Mesenchymal stem cell (in vitro differentiated cells and primary cell): ENCODE measurements at regions not wholly inside any gene's neighbourhood (a gene's known extent, or its start where the extent isn't known, plus 50 kb on each side); places are given as distances from the start of the nearest gene placed in this dataset.

Experiments used
- DNase-seq: peaks from one replicate; pipeline ENCODE4 v3.0.0-alpha.2; 2013
- H2AFZ ChIP-seq: one replicate; pipeline ENCODE4 v1.6.1; 2013; ENCODE audit warnings: low read depth, mild to moderate bottlenecking, control low read depth, inconsistent platforms, low read length, moderate library complexity
- H2AK5ac ChIP-seq: 2 replicates; pipeline ENCODE4 v1.6.1; 2013; ENCODE audit warnings: low read length, moderate library complexity, mild to moderate bottlenecking, inconsistent platforms; ENCODE audit not compliant: severe bottlenecking
- H2BK120ac ChIP-seq: one replicate; pipeline ENCODE4 v1.6.1; 2013; ENCODE audit warnings: low read depth, mild to moderate bottlenecking, inconsistent platforms, low read length, moderate library complexity
- H2BK12ac ChIP-seq, 2 experiments: one replicate each; pipeline ENCODE4 v1.6.1; 2013; ENCODE audit warnings: inconsistent platforms in 2 of 2, low read length in 2 of 2, mild to moderate bottlenecking in 2 of 2, moderate library complexity in 2 of 2, control low read depth in 1 of 2
- H2BK15ac ChIP-seq: one replicate; pipeline ENCODE4 v1.6.1; 2013; ENCODE audit warnings: mild to moderate bottlenecking, low read depth, inconsistent platforms; ENCODE audit not compliant: poor library complexity, severe bottlenecking
- H2BK5ac ChIP-seq: 2 replicates; pipeline ENCODE4 v1.6.1; 2013; ENCODE audit warnings: low read depth, mild to moderate bottlenecking, low read length, control low read depth, inconsistent platforms; ENCODE audit not compliant: poor library complexity, severe bottlenecking
- H3K14ac ChIP-seq, 2 experiments: one replicate each; pipeline ENCODE4 v1.6.1; 2013; ENCODE audit warnings: inconsistent platforms in 2 of 2, low read length in 2 of 2, control low read depth in 1 of 2, mild to moderate bottlenecking in 1 of 2, moderate library complexity in 1 of 2
- H3K18ac ChIP-seq, 2 experiments: one replicate each; pipeline ENCODE4 v1.6.1; 2013; ENCODE audit warnings: inconsistent platforms in 2 of 2, low read length in 2 of 2, control low read depth in 1 of 2, low read depth in 1 of 2, mild to moderate bottlenecking in 1 of 2
- H3K23ac ChIP-seq, 2 experiments: one replicate each; pipeline ENCODE4 v1.6.1; 2013; ENCODE audit warnings: inconsistent platforms in 2 of 2, low read length in 2 of 2, mild to moderate bottlenecking in 2 of 2, moderate library complexity in 2 of 2, control low read depth in 1 of 2
- H3K27ac ChIP-seq: 2 replicates; pipeline ENCODE4 v1.5.1; 2013; ENCODE audit warnings: mild to moderate bottlenecking, moderate library complexity, low read length, control low read depth, inconsistent platforms; ENCODE audit not compliant: poor library complexity, severe bottlenecking
- H3K27me3 ChIP-seq, 2 experiments: 2 replicates each; pipeline versions ENCODE4 v1.6.1 to v1.7.0; 2013; ENCODE audit warnings: low read length in 2 of 2, mild to moderate bottlenecking in 2 of 2, moderate library complexity in 2 of 2, control low read depth in 1 of 2, inconsistent platforms in 1 of 2; ENCODE audit not compliant: control insufficient read depth in 1 of 2, insufficient read depth in 1 of 2
- H3K36me3 ChIP-seq, 2 experiments: 2 replicates each; pipeline versions ENCODE4 v1.6.1 to v1.7.0; 2013; ENCODE audit warnings: low read length in 2 of 2, control low read depth in 1 of 2, inconsistent platforms in 1 of 2, low read depth in 1 of 2, mild to moderate bottlenecking in 1 of 2; ENCODE audit not compliant: insufficient read depth in 2 of 2, control insufficient read depth in 1 of 2
- H3K4ac ChIP-seq, 2 experiments: one replicate each; pipeline ENCODE4 v1.6.1; 2013; ENCODE audit warnings: inconsistent platforms in 2 of 2, low read length in 2 of 2, mild to moderate bottlenecking in 2 of 2, moderate library complexity in 2 of 2, control low read depth in 1 of 2, low read depth in 1 of 2
- H3K4me1 ChIP-seq: 2 replicates; pipeline ENCODE4 v1.6.1; 2013; ENCODE audit warnings: low read depth, low read length, control low read depth; ENCODE audit not compliant: control insufficient read depth, insufficient read depth
- H3K4me2 ChIP-seq: 2 replicates; pipeline ENCODE4 v1.6.1; 2013; ENCODE audit warnings: low read length, mild to moderate bottlenecking, inconsistent platforms; ENCODE audit not compliant: poor library complexity, severe bottlenecking
- H3K4me3 ChIP-seq, 2 experiments: 2 replicates each; pipeline versions ENCODE4 v1.5.1 to v1.7.0; 2013; ENCODE audit warnings: low read length in 2 of 2, mild to moderate bottlenecking in 2 of 2, control low read depth in 1 of 2, low read depth in 1 of 2; ENCODE audit not compliant: insufficient read depth in 1 of 2
- H3K79me1 ChIP-seq: replicated peaks from 2 replicates; pipeline ENCODE4 v1.6.1; 2013; ENCODE audit warnings: mild to moderate bottlenecking, control low read depth, low read length, inconsistent platforms; ENCODE audit not compliant: poor library complexity, severe bottlenecking
- H3K9ac ChIP-seq: 2 replicates; pipeline ENCODE4 v1.7.0; 2013; ENCODE audit warnings: mild to moderate bottlenecking, low read length, moderate library complexity
- H3K9me3 ChIP-seq: 2 replicates; pipeline ENCODE4 v1.7.0; 2013; ENCODE audit warnings: mild to moderate bottlenecking, low read length; ENCODE audit not compliant: control insufficient read depth
- H4K8ac ChIP-seq: one replicate; pipeline ENCODE4 v1.6.1; 2013; ENCODE audit warnings: inconsistent platforms, mild to moderate bottlenecking, low read length, moderate library complexity
- H4K91ac ChIP-seq: one replicate; pipeline ENCODE4 v1.6.1; 2013; ENCODE audit warnings: mild to moderate bottlenecking, low read length, inconsistent platforms
- WGBS: methylation state at CpG from one replicate; pipeline ENCODE4 v1.1.7; 2013; ENCODE audit warnings: mixed read lengths; 5-methylcytosine and 5-hydroxymethylcytosine counted together

DNA sequence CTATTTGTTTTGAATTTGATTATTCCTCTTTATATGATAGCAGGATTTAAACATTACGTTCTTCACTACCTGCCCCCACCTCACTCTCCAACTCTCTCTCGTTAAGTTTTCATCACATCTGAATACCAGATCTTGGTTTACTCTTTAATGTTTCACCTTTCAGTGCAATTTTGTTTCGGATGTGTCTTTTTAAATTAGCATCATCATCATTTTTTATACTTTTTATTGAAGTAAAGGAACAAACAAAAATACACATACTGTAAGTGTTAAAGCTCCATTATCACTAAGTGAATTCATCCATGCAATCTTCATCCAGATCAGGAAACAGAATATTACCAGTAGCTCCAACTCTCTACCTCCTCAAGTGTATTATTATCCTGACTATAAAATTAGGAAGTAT, 310.6 kb downstream of the C3orf38 start:
- Histone ChIP-seq H2AK5ac (no peak overlapping the region), H3K23ac (no peak overlapping the region), H3K36me3 (no peaks in the 10 kb centered on the region), H3K9me3 (no peaks in the 10 kb centered on the region), H3K18ac (no peak overlapping the region), H4K8ac (no peak overlapping the region), H2AFZ (no peak overlapping the region), H2BK5ac (no peak overlapping the region), H3K4me2 (no peak overlapping the region), H3K4me3 (no peak overlapping the region), H3K14ac (no peak overlapping the region), H3K9ac (no peak overlapping the region), H3K27ac (no peak overlapping the region), H4K91ac (no peak overlapping the region), H3K4ac (no peak overlapping the region), H3K27me3 (no peaks in the 10 kb centered on the region), H2BK15ac (no peak overlapping the region), H3K4me1 (no peaks in the 10 kb centered on the region), H2BK120ac (no peak overlapping the region), H2BK12ac (no peak overlapping the region), H3K79me1 (no peaks in the 10 kb centered on the region)
- no peak for DNase-seq
- 91% methylated on average over 2 of the region's 3 CpGs for WGBS

DNA sequence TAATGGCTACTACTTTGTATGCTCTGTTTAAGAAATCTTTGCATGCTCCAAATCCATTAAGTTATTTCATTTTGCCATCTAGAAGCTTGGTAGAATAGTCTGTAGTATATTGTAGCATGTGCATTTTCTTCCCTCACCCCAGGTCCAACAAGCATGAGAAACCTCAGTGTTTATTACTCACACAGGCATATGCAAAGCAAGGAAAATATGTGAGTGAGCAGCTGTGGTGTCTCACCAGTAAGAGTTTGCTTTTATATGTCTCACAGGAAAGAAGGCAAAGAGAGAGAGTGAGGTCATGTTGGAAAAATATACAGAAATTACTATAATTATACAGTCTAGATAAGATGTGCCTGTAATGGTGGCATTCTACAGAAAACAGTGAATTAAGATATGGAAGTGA, 312.5 kb downstream of the C3orf38 start:
- Histone ChIP-seq H2BK5ac (no peak overlapping the region), H3K9ac (no peak overlapping the region), H3K4me3 (no peak overlapping the region), H3K36me3 (no peaks in the 10 kb centered on the region), H3K4me2 (no peak overlapping the region), H2BK12ac (no peak overlapping the region), H3K18ac (no peak overlapping the region), H2BK15ac (no peak overlapping the region), H4K91ac (no peak overlapping the region), H3K79me1 (no peaks in the 10 kb centered on the region), H2AFZ (no peak overlapping the region), H4K8ac (no peak overlapping the region), H2BK120ac (no peak overlapping the region), H3K23ac (no peak overlapping the region), H3K27me3 (no peaks in the 10 kb centered on the region), H3K4me1 (no peaks in the 10 kb centered on the region), H3K9me3 (no peaks in the 10 kb centered on the region), H3K27ac (no peak overlapping the region), H2AK5ac (no peak overlapping the region), H3K14ac (no peak overlapping the region), H3K4ac (no peak overlapping the region)
- DNase-seq, result peak; percentile 17

DNA sequence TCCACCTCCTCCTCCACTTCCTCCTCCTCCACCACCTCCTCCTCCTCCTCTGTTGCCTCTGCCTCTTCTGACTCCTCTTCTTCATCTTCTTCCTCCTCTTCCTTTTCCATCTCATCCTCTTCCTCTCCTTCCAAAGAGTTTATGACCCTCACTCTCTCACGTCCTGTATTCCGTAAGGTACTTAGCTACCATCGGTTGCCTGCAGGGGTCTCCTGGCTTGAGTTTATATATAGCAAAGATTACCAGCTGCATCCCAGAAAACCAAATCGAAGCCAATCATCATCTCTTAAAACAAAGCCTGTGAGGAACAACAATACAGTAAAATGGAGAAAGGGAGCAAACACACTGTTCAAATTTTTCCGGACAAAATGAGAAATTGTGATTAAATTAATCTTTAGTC, 317.4 kb downstream of the C3orf38 start:
- Histone ChIP-seq H3K4ac (no peak overlapping the region), H3K27ac (no peak overlapping the region), H4K91ac (no peak overlapping the region), H3K4me1 (no peaks in the 10 kb centered on the region), H2AFZ (no peak overlapping the region), H3K9me3 (no peaks in the 10 kb centered on the region), H2AK5ac (no peak overlapping the region), H4K8ac (no peak overlapping the region), H3K14ac (no peak overlapping the region), H3K18ac (no peak overlapping the region), H3K27me3 (no peaks in the 10 kb centered on the region), H3K4me2 (no peak overlapping the region), H2BK5ac (no peak overlapping the region), H3K4me3 (no peak overlapping the region), H2BK120ac (no peak overlapping the region), H3K23ac (no peak overlapping the region), H3K79me1 (no peaks in the 10 kb centered on the region), H3K36me3 (no peaks in the 10 kb centered on the region), H2BK12ac (no peak overlapping the region), H3K9ac (no peak overlapping the region), H2BK15ac (no peak overlapping the region)
- DNase-seq, result no peak
- whole genome bisulfite sequencing, result 82% methylated on average over 4 of the region's 5 CpGs

DNA sequence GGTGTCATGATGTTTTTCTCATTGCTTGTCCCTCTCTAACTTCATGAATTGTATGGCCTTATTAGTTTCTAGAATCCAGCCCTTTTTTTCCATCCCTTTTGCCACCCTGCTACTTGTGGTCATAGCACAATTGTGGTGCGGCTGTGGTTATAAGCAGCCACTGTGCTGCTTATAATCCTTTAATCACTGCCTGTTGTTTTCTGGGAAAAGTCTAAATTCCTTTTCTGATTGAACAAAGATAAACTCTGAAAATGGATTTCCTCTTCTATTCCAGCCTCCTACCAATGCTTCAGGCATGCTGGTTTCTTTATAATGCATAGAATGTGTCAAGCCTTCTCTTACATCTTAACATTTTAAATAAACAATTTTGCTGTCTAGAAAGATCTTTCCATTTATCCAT, 319.5 kb downstream of the C3orf38 start:
- H3K4me2 ChIP-seq, result no peak overlapping the region
- H3K4me1 ChIP-seq, result no peaks in the 10 kb centered on the region
- H3K18ac ChIP-seq, result no peak overlapping the region
- no CpG with 5 or more reads among the region's 1 CpG for WGBS
- H3K27me3 ChIP-seq, result no peaks in the 10 kb centered on the region
- no peak overlapping the region for H3K4me3 ChIP-seq
- H2BK12ac ChIP-seq, result no peak overlapping the region
- no peak overlapping the region for H3K27ac ChIP-seq
- no peak overlapping the region for H2AFZ ChIP-seq
- no peak overlapping the region for H2AK5ac ChIP-seq
- no peaks in the 10 kb centered on the region for H3K9me3 ChIP-seq
- H3K9ac ChIP-seq, result no peak overlapping the region
- no peak overlapping the region for H4K8ac ChIP-seq
- no peak overlapping the region for H4K91ac ChIP-seq
- no peak overlapping the region for H2BK120ac ChIP-seq
- no peak overlapping the region for H3K14ac ChIP-seq
- no peaks in the 10 kb centered on the region for H3K79me1 ChIP-seq
- no peak overlapping the region for H3K4ac ChIP-seq
- H3K36me3 ChIP-seq, result no peaks in the 10 kb centered on the region
- no peak overlapping the region for H2BK5ac ChIP-seq
- H3K23ac ChIP-seq, result no peak overlapping the region
- DNase-seq, result peak; percentile 14
- H2BK15ac ChIP-seq, result no peak overlapping the region
